CD8-positive, alpha-beta memory T cell (primary cell): ENCODE measurements at regions not wholly inside any gene's neighbourhood (a gene's known extent, or its start where the extent isn't known, plus 50 kb on each side); places are given as distances from the start of the nearest gene placed in this dataset.
"Not testable (repeated sequence)": the region's sequence is repeated elsewhere in the genome, so short reads cannot be mapped to it uniquely, and the experiment has no call there.

ENCODE experiments used
- CTCF ChIA-PET: fragments of 350-600 bp; sonication (Branson Sonifier 250); formaldehyde crosslinking; loops from one replicate; lab custom pipeline; 2021; ENCODE audit warnings: antibody characterized with exemption; lab: Charles Lee
- POLR2A ChIA-PET: fragments of 350-600 bp; sonication (Branson Sonifier 250); formaldehyde crosslinking; loops from one replicate; lab custom pipeline; 2021; ENCODE audit warnings: antibody characterized with exemption; lab: Charles Lee
- DNase-seq, 5 donors: peaks; one replicate each; pipeline versions ENCODE4 v3.0.0 to v3.0.0-alpha.2; 2020 to 2022; ENCODE audit warnings: mixed read lengths in 1 of 5
- H3K27ac ChIP-seq: one replicate; pipeline ENCODE4 v1.7.0; 2013; ENCODE audit warnings: low read depth, mild to moderate bottlenecking, low read length, moderate library complexity
- H3K27me3 ChIP-seq: 2 replicates; pipeline ENCODE4 v1.7.0; 2013; ENCODE audit warnings: low read length, mild to moderate bottlenecking; ENCODE audit not compliant: insufficient read depth, poor library complexity, severe bottlenecking
- H3K36me3 ChIP-seq: 2 replicates; pipeline ENCODE4 v1.7.0; 2013; ENCODE audit warnings: mild to moderate bottlenecking, low read length, moderate library complexity; ENCODE audit not compliant: insufficient read depth
- H3K4me1 ChIP-seq: 2 replicates; pipeline ENCODE4 v1.7.0; 2013; ENCODE audit warnings: mild to moderate bottlenecking, low read length, moderate library complexity; ENCODE audit not compliant: insufficient read depth
- H3K4me3 ChIP-seq: 2 replicates; pipeline ENCODE4 v1.7.0; 2013; ENCODE audit warnings: mild to moderate bottlenecking, low read length
- H3K9me3 ChIP-seq: 2 replicates; pipeline ENCODE4 v1.7.0; 2013; ENCODE audit warnings: mild to moderate bottlenecking, low read length
- H3K27ac Mint-ChIP-seq, 8 donors: one replicate each; pipeline ENCODE4 v1.8.0; 2020 to 2021; ENCODE audit warnings: mixed read lengths in 8 of 8, mild to moderate bottlenecking in 6 of 8, inconsistent platforms in 3 of 8, moderate library complexity in 3 of 8
- H3K27me3 Mint-ChIP-seq, 2 donors: one replicate each; pipeline ENCODE4 v1.8.0; 2020 to 2021; ENCODE audit warnings: mixed read lengths in 2 of 2, mild to moderate bottlenecking in 1 of 2, moderate library complexity in 1 of 2
- H3K36me3 Mint-ChIP-seq, 3 donors: one replicate each; pipeline ENCODE4 v1.8.0; 2020 to 2021; ENCODE audit warnings: mixed read lengths in 3 of 3, inconsistent platforms in 1 of 3, mild to moderate bottlenecking in 1 of 3
- H3K4me1 Mint-ChIP-seq, 3 donors: one replicate each; pipeline ENCODE4 v1.8.0; 2020 to 2021; ENCODE audit warnings: mixed read lengths in 3 of 3, inconsistent platforms in 1 of 3, mild to moderate bottlenecking in 1 of 3
- H3K4me3 Mint-ChIP-seq, 7 donors: one replicate each; pipeline ENCODE4 v1.8.0; 2020 to 2021; ENCODE audit warnings: mixed read lengths in 7 of 7, mild to moderate bottlenecking in 6 of 7, moderate library complexity in 4 of 7, inconsistent platforms in 2 of 7
- H3K9me3 Mint-ChIP-seq, 5 donors: one replicate each; pipeline ENCODE4 v1.8.0; 2020 to 2022; ENCODE audit warnings: mixed read lengths in 5 of 5, mild to moderate bottlenecking in 3 of 5, moderate library complexity in 2 of 5, inconsistent platforms in 1 of 5

GRCh38 chr2:161504628-161505289 is 88.7 kb downstream of the TBR1 start:
- H3K4me1 Mint-ChIP-seq: peaks cover 11 to 13% (median 12%) of the 10 kb centered on the region in 3 donors
- CTCF ChIA-PET, H3K9me3 Mint-ChIP-seq, DNase-seq, H3K4me3 Mint-ChIP-seq, H3K36me3 ChIP-seq, POLR2A ChIA-PET, H3K4me3 ChIP-seq, H3K9me3 ChIP-seq, H3K27me3 ChIP-seq, H3K4me1 ChIP-seq, H3K36me3 Mint-ChIP-seq, H3K27ac Mint-ChIP-seq, H3K27ac ChIP-seq: not testable (repeated sequence)
- H3K27me3 Mint-ChIP-seq: peaks cover 7 to 18% of the 10 kb centered on the region in 2 donors

GRCh38 chr2:161505466-161505865 is 89.4 kb downstream of the TBR1 start:
- H3K27ac ChIP-seq, H3K4me3 ChIP-seq, POLR2A ChIA-PET, H3K36me3 Mint-ChIP-seq, H3K4me1 ChIP-seq, H3K4me3 Mint-ChIP-seq, H3K9me3 ChIP-seq, H3K36me3 ChIP-seq, H3K27me3 ChIP-seq, H3K27ac Mint-ChIP-seq, CTCF ChIA-PET, DNase-seq, H3K9me3 Mint-ChIP-seq: not testable (repeated sequence)
- Mint-ChIP-seq H3K4me1 (peaks cover 11 to 13% (median 12%) of the 10 kb centered on the region in 3 donors), H3K27me3 (peaks cover 7 to 18% of the 10 kb centered on the region in 2 donors)

GRCh38 chr2:161513295-161514032 is 97.4 kb downstream of the TBR1 start:
- H3K4me1 ChIP-seq, H3K4me3 Mint-ChIP-seq, H3K27me3 ChIP-seq, H3K36me3 ChIP-seq, H3K27ac Mint-ChIP-seq, H3K4me3 ChIP-seq, H3K36me3 Mint-ChIP-seq, CTCF ChIA-PET, H3K27ac ChIP-seq, H3K9me3 ChIP-seq, H3K4me1 Mint-ChIP-seq, POLR2A ChIA-PET, DNase-seq: not testable (repeated sequence)
- Mint-ChIP-seq H3K27me3 (peaks cover 10 to 15% of the 10 kb centered on the region in 2 donors), H3K9me3 (peaks cover 0 to 12% (median 10%) of the 10 kb centered on the region in 5 donors)

GRCh38 chr2:161522796-161523195 is 101.4 kb upstream of the SLC4A10 start:
- no peaks in the 10 kb centered on the region for H3K9me3 ChIP-seq
- Mint-ChIP-seq H3K27ac (peak overlapping the region in 1 of 8 donors; percentile 25), H3K4me1 (no peaks in the 10 kb centered on the region), H3K36me3 (peaks cover 0 to 6% (median 1%) of the 10 kb centered on the region in 3 donors), H3K4me3 (no peak overlapping the region), H3K27me3 (peaks cover 0 to 5% of the 10 kb centered on the region in 2 donors), H3K9me3 (peaks cover 20 to 35% (median 22%) of the 10 kb centered on the region in 5 donors)
- H3K27me3 ChIP-seq: no peaks in the 10 kb centered on the region
- H3K4me1 ChIP-seq: no peaks in the 10 kb centered on the region
- H3K36me3 ChIP-seq: no peaks in the 10 kb centered on the region
- DNase-seq: no peak
- H3K4me3 ChIP-seq: no peak overlapping the region
- H3K27ac ChIP-seq: no peak overlapping the region
- CTCF ChIA-PET: no interaction called here
- POLR2A ChIA-PET: no interaction called here

- Histone ChIP-seq H3K9me3 (no peaks in the 10 kb centered on the region), H3K4me3 (no peak overlapping the region), H3K36me3 (no peaks in the 10 kb centered on the region), H3K4me1 (no peaks in the 10 kb centered on the region), H3K27ac (no peak overlapping the region), H3K27me3 (no peaks in the 10 kb centered on the region)
- Mint-ChIP-seq H3K4me1 (no peaks in the 10 kb centered on the region), H3K36me3 (peaks cover 0 to 20% (median 0%) of the 10 kb centered on the region in 3 donors), H3K27me3 (peaks cover 14 to 30% of the 10 kb centered on the region in 2 donors), H3K27ac (no peak overlapping the region), H3K9me3 (peaks cover 10 to 27% (median 20%) of the 10 kb centered on the region in 5 donors), H3K4me3 (no peak overlapping the region)
- no peak for DNase-seq
- CTCF ChIA-PET: no interaction called here
- POLR2A ChIA-PET: no interaction called here
Measured at GRCh38 chr2:161533218-161533617, 91.0 kb upstream of the SLC4A10 start.

- Histone ChIP-seq H3K27me3 (no peaks in the 10 kb centered on the region), H3K4me1 (no peaks in the 10 kb centered on the region), H3K4me3 (no peak overlapping the region), H3K9me3 (no peaks in the 10 kb centered on the region), H3K27ac (no peak overlapping the region), H3K36me3 (no peaks in the 10 kb centered on the region)
- peaks cover 3 to 5% of the 10 kb centered on the region in 2 donors for H3K27me3 Mint-ChIP-seq
- H3K36me3 Mint-ChIP-seq: no peaks in the 10 kb centered on the region
- H3K4me1 Mint-ChIP-seq: no peaks in the 10 kb centered on the region
- CTCF ChIA-PET: no interaction called here
- POLR2A ChIA-PET: no interaction called here
- no peaks in the 10 kb centered on the region for H3K9me3 Mint-ChIP-seq
- no peak for DNase-seq
- H3K27ac Mint-ChIP-seq: no peak overlapping the region
- no peak overlapping the region for H3K4me3 Mint-ChIP-seq
Measured at GRCh38 chr2:161546635-161547034, 77.6 kb upstream of the SLC4A10 start.

- H3K4me1 Mint-ChIP-seq: no peaks in the 10 kb centered on the region
- no peaks in the 10 kb centered on the region for H3K4me1 ChIP-seq
- CTCF ChIA-PET: no interaction called here
- no peaks in the 10 kb centered on the region for H3K9me3 Mint-ChIP-seq
- DNase-seq: no peak
- H3K36me3 Mint-ChIP-seq: no peaks in the 10 kb centered on the region
- no peak overlapping the region for H3K27ac ChIP-seq
- H3K9me3 ChIP-seq: no peaks in the 10 kb centered on the region
- no peaks in the 10 kb centered on the region for H3K36me3 ChIP-seq
- H3K4me3 Mint-ChIP-seq: no peak overlapping the region
- H3K4me3 ChIP-seq: no peak overlapping the region
- POLR2A ChIA-PET: no interaction called here
- H3K27me3 Mint-ChIP-seq: peaks cover 3 to 5% of the 10 kb centered on the region in 2 donors
- no peak overlapping the region for H3K27ac Mint-ChIP-seq
- no peaks in the 10 kb centered on the region for H3K27me3 ChIP-seq
Measured at GRCh38 chr2:161547130-161547529, 77.1 kb upstream of the SLC4A10 start.

- Histone ChIP-seq H3K4me1 (no peaks in the 10 kb centered on the region), H3K36me3 (no peaks in the 10 kb centered on the region), H3K27ac (no peak overlapping the region), H3K27me3 (no peaks in the 10 kb centered on the region), H3K9me3 (no peaks in the 10 kb centered on the region), H3K4me3 (no peak overlapping the region)
- no peaks in the 10 kb centered on the region for H3K9me3 Mint-ChIP-seq
- no peak overlapping the region for H3K4me3 Mint-ChIP-seq
- H3K4me1 Mint-ChIP-seq: no peaks in the 10 kb centered on the region
- H3K27me3 Mint-ChIP-seq: peaks cover 0 to 5% of the 10 kb centered on the region in 2 donors
- DNase-seq: no peak
- ChIA-PET CTCF (no interaction called here), POLR2A (no interaction called here)
- H3K27ac Mint-ChIP-seq: no peak overlapping the region
- H3K36me3 Mint-ChIP-seq: no peaks in the 10 kb centered on the region
Measured at GRCh38 chr2:161552015-161552414, 72.2 kb upstream of the SLC4A10 start.
